A673 (cell line): ENCODE measurements at regions not wholly inside any gene's neighbourhood (a gene's known extent, or its start where the extent isn't known, plus 50 kb on each side); places are given as distances from the start of the nearest gene placed in this dataset.

Source experiments
- CTCF ChIP-seq: fragments of 300-800, 200-600 bp; sonication (generic); conservative IDR thresholded peaks from 2 replicates; pipeline ENCODE4 v1.5.1; 2017; ENCODE audit warnings: low read depth, mild to moderate bottlenecking, antibody characterized with exemption, low read length, moderate library complexity, mixed read lengths
- EZH2 ChIP-seq: fragments of 200-600 bp; sonication (generic); IDR thresholded peaks from 2 replicates; pipeline ENCODE4 v1.6.1; 2017; ENCODE audit warnings: borderline replicate concordance, low read depth, mild to moderate bottlenecking, mixed read lengths, antibody characterized with exemption, low read length; ENCODE audit not compliant: poor library complexity, severe bottlenecking

DNA sequence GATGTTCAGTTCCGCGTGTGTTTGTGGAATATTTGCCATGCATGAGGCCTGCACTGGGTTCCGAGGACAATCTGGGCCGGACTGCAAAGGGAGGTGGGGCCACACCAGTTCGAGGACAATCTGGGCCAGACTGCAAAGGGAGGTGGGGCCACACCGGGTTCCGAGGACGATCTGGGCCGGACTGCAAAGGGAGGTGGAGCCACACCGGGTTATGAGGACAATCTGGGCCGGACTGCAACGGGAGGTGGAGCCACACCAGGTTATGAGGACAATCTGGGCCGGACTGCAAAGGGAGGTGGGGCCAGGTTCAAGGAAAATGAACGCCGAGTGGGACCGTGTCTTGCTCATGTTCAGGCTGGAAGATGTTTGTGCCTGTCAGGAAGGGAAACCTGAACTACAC, 97.8 kb upstream of the HDAC4 start:
- TF ChIP-seq CTCF (no peak), EZH2 (no peak)
